NB4 (cell line): ENCODE measurements at regions not wholly inside any gene's neighbourhood (a gene's known extent, or its start where the extent isn't known, plus 50 kb on each side); places are given as distances from the start of the nearest gene placed in this dataset.

ENCODE experiments used
- CTCF ChIP-seq: IDR thresholded peaks from one replicate; pipeline ENCODE4 v1.5.1; 2012; ENCODE audit warnings: low read depth, low read length
- MAX ChIP-seq: IDR thresholded peaks from 2 replicates; pipeline ENCODE4 v1.6.1; 2011; ENCODE audit warnings: low read depth, low read length
- POLR2A ChIP-seq: IDR thresholded peaks from 2 replicates; pipeline ENCODE4 v1.6.1; 2011; ENCODE audit warnings: mild to moderate bottlenecking; ENCODE audit not compliant: insufficient read length; ENCODE audit errors: extremely low read depth

- TF ChIP-seq CTCF (no peak), POLR2A (no peak), MAX (no peak)
These were observed 199.8 kb downstream of the CYLD start for GRCh38 chr16:50941681-50942080.
